ENCODE measurements at regions not wholly inside any gene's neighbourhood (a gene's known extent, or its start where the extent isn't known, plus 50 kb on each side); places are given as distances from the start of the nearest gene placed in this dataset.

GRCh38 chr3:66633402-66634381 lies 132.9 kb upstream of the LRIG1 start:
- Histone ChIP-seq H3K4me3 (ENCODE audit: insufficient read depth, low read length) (no peak overlapping the region), H3K36me3 (ENCODE audit: insufficient read depth, low read length) (no peaks in the 10 kb centered on the region), H3K4me2 (ENCODE audit: insufficient read depth, low read length) (no peak overlapping the region), H4K20me1 (ENCODE audit: insufficient read depth, low read length) (no peaks in the 10 kb centered on the region), H3K27me3 (ENCODE audit: insufficient read depth, low read length) (no peaks in the 10 kb centered on the region), H3K4me1 (ENCODE audit: insufficient read depth, low read length) (no peaks in the 10 kb centered on the region), H2AFZ (ENCODE audit: low read length) (no peak overlapping the region), H3K27ac (ENCODE audit: low read depth, low read length) (no peak overlapping the region), H3K79me2 (ENCODE audit: insufficient read depth, low read length) (no peaks in the 10 kb centered on the region), H3K9me3 (ENCODE audit: low read depth, low read length) (no peaks in the 10 kb centered on the region)
- DNase-seq (ENCODE audit: insufficient read length, low spot score, missing footprints), result no peak
- TF ChIP-seq, protein P1, sequence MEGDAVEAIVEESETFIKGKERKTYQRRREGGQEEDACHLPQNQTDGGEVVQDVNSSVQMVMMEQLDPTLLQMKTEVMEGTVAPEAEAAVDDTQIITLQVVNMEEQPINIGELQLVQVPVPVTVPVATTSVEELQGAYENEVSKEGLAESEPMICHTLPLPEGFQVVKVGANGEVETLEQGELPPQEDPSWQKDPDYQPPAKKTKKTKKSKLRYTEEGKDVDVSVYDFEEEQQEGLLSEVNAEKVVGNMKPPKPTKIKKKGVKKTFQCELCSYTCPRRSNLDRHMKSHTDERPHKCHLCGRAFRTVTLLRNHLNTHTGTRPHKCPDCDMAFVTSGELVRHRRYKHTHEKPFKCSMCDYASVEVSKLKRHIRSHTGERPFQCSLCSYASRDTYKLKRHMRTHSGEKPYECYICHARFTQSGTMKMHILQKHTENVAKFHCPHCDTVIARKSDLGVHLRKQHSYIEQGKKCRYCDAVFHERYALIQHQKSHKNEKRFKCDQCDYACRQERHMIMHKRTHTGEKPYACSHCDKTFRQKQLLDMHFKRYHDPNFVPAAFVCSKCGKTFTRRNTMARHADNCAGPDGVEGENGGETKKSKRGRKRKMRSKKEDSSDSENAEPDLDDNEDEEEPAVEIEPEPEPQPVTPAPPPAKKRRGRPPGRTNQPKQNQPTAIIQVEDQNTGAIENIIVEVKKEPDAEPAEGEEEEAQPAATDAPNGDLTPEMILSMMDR (IDR thresholded peaks at IDR 0.05; ENCODE audit: extremely low read depth, low read depth, low read length), result no peak

DNA sequence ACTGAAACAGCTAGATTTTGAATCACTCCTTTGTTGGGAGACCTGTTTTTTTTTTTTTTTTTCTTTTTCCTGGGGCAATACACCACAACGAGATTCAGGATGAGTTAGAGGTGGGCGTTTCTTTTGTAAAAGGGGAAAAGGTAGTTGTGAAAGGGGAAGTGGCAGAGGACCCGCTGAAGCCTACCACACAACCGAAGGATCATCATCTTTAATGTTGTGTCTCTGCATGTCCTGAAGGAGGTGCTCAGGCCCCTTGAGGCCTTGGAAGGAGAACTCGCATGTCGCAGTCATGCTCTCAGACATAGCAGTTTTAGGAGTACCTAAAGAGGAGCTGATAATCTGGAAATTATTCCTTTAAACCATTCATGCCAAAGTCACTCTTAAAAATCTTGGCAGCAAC lies 137.9 kb upstream of the LRIG1 start:
- Histone ChIP-seq H3K9me3 (ENCODE audit: low read depth, low read length) (no peaks in the 10 kb centered on the region), H3K27me3 (ENCODE audit: insufficient read depth, low read length) (no peaks in the 10 kb centered on the region)

GRCh38 chr3:66639809-66640356 lies 139.1 kb upstream of the LRIG1 start:
- no peak overlapping the region for H3K4me2 ChIP-seq (ENCODE audit: insufficient read depth, low read length)
- H3K79me2 ChIP-seq (ENCODE audit: insufficient read depth, low read length), result no peaks in the 10 kb centered on the region
- no peaks in the 10 kb centered on the region for H3K27me3 ChIP-seq (ENCODE audit: insufficient read depth, low read length)
- H3K36me3 ChIP-seq (ENCODE audit: insufficient read depth, low read length), result no peaks in the 10 kb centered on the region
- no peak overlapping the region for H3K4me3 ChIP-seq (ENCODE audit: insufficient read depth, low read length)
- no peak overlapping the region for H3K27ac ChIP-seq (ENCODE audit: low read depth, low read length)
- TF ChIP-seq, protein P1 (IDR thresholded peaks at IDR 0.05; ENCODE audit: extremely low read depth, low read depth, low read length), result no peak
- no peaks in the 10 kb centered on the region for H4K20me1 ChIP-seq (ENCODE audit: insufficient read depth, low read length)
- no peak for DNase-seq (ENCODE audit: insufficient read length, low spot score, missing footprints)
- no peaks in the 10 kb centered on the region for H3K9me3 ChIP-seq (ENCODE audit: low read depth, low read length)
- H2AFZ ChIP-seq (ENCODE audit: low read length), result no peak overlapping the region
- H3K4me1 ChIP-seq (ENCODE audit: insufficient read depth, low read length), result no peaks in the 10 kb centered on the region

More for the DNA sequence above, 137.9 kb upstream of the LRIG1 start:
- H2AFZ ChIP-seq (ENCODE audit: low read length), result no peak overlapping the region
- no peaks in the 10 kb centered on the region for H3K4me1 ChIP-seq (ENCODE audit: insufficient read depth, low read length)
- H3K36me3 ChIP-seq (ENCODE audit: insufficient read depth, low read length), result no peaks in the 10 kb centered on the region
- TF ChIP-seq, protein P1 (IDR thresholded peaks at IDR 0.05; ENCODE audit: extremely low read depth, low read depth, low read length), result no peak
- no peaks in the 10 kb centered on the region for H3K79me2 ChIP-seq (ENCODE audit: insufficient read depth, low read length)
- no peak overlapping the region for H3K4me2 ChIP-seq (ENCODE audit: insufficient read depth, low read length)
- no peak overlapping the region for H3K4me3 ChIP-seq (ENCODE audit: insufficient read depth, low read length)
- H4K20me1 ChIP-seq (ENCODE audit: insufficient read depth, low read length), result no peaks in the 10 kb centered on the region
- H3K27ac ChIP-seq (ENCODE audit: low read depth, low read length), result no peak overlapping the region
- no peak for DNase-seq (ENCODE audit: insufficient read length, low spot score, missing footprints)

DNA sequence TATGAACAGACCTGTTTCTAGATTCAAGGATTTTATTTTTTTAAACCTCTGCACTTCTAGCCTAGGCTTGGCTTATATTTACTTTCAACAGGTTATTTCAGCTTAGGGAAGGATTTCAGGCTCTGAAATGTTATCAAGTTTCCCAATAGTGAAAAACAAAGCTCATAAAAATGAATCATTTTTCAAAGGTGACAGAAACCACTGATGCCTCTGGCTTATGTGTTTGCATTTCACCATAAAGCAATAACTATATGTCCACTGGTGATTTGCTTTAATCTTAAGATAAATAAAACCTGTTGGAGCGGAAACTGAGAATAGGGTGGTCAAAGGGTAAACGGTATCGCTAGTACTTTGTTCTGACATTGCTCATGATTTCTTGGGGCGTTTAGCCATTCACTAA lies 141.2 kb upstream of the LRIG1 start:
- H2AFZ ChIP-seq (ENCODE audit: low read length), result no peak overlapping the region

More for the DNA sequence above, 141.2 kb upstream of the LRIG1 start:
- no peak overlapping the region for H3K4me2 ChIP-seq (ENCODE audit: insufficient read depth, low read length)
- TF ChIP-seq, protein P1 (IDR thresholded peaks at IDR 0.05; ENCODE audit: extremely low read depth, low read depth, low read length), result no peak
- H3K27me3 ChIP-seq (ENCODE audit: insufficient read depth, low read length), result no peaks in the 10 kb centered on the region
- no peaks in the 10 kb centered on the region for H3K36me3 ChIP-seq (ENCODE audit: insufficient read depth, low read length)
- no peak for DNase-seq (ENCODE audit: insufficient read length, low spot score, missing footprints)
- no peak overlapping the region for H3K27ac ChIP-seq (ENCODE audit: low read depth, low read length)
- no peaks in the 10 kb centered on the region for H3K9me3 ChIP-seq (ENCODE audit: low read depth, low read length)
- no peaks in the 10 kb centered on the region for H3K4me1 ChIP-seq (ENCODE audit: insufficient read depth, low read length)
- H3K4me3 ChIP-seq (ENCODE audit: insufficient read depth, low read length), result no peak overlapping the region
- no peaks in the 10 kb centered on the region for H3K79me2 ChIP-seq (ENCODE audit: insufficient read depth, low read length)
- H4K20me1 ChIP-seq (ENCODE audit: insufficient read depth, low read length), result no peaks in the 10 kb centered on the region
